ENCODE measurements at regions not wholly inside any gene's neighbourhood (a gene's known extent, or its start where the extent isn't known, plus 50 kb on each side); places are given as distances from the start of the nearest gene placed in this dataset.
"Not testable (repeated sequence)": the region's sequence is repeated elsewhere in the genome, so short reads cannot be mapped to it uniquely, and the experiment has no call there.

GRCh38 chr14:28571636-28572035, 195.0 kb upstream of the FOXG1 start:
- no peak for DNase-seq

GRCh38 chr14:28576523-28576922, 190.1 kb upstream of the FOXG1 start:
- no peak for DNase-seq

GRCh38 chr14:28577187-28577586, 189.4 kb upstream of the FOXG1 start:
- no peak for DNase-seq

GRCh38 chr14:28577711-28578131, 188.9 kb upstream of the FOXG1 start:
- DNase-seq, result no peak

GRCh38 chr14:28584951-28585350, 181.6 kb upstream of the FOXG1 start:
- DNase-seq, result no peak

- no peak for DNase-seq
These were observed 176.8 kb upstream of the FOXG1 start for GRCh38 chr14:28589792-28590191.

GRCh38 chr14:28596391-28596790, 170.2 kb upstream of the FOXG1 start:
- DNase-seq, result no peak

- no peak for DNase-seq
These were observed 167.4 kb upstream of the FOXG1 start for GRCh38 chr14:28599191-28599590.

- DNase-seq, result no peak
These were observed 167.0 kb upstream of the FOXG1 start for GRCh38 chr14:28599605-28600004.

- no peak for DNase-seq
These were observed 163.0 kb upstream of the FOXG1 start for GRCh38 chr14:28603606-28604005.

- DNase-seq, result no peak
These were observed 158.9 kb upstream of the FOXG1 start for GRCh38 chr14:28607661-28608060.

GRCh38 chr14:28608443-28608842, 158.1 kb upstream of the FOXG1 start:
- DNase-seq, result no peak

GRCh38 chr14:28608851-28609828, 157.4 kb upstream of the FOXG1 start:
- peak; percentile 68 for DNase-seq

GRCh38 chr14:28612414-28612813, 154.2 kb upstream of the FOXG1 start:
- DNase-seq, result no peak

- no peak for DNase-seq
These were observed 153.1 kb upstream of the FOXG1 start for GRCh38 chr14:28613532-28613931.

GRCh38 chr14:28626780-28627179, 139.8 kb upstream of the FOXG1 start:
- no peak for DNase-seq

- no peak for DNase-seq
These were observed 137.1 kb upstream of the FOXG1 start for GRCh38 chr14:28629328-28630004.

- DNase-seq, result no peak
These were observed 136.5 kb upstream of the FOXG1 start for GRCh38 chr14:28630100-28630499.

GRCh38 chr14:28635387-28635786, 131.2 kb upstream of the FOXG1 start:
- DNase-seq, result peak; percentile 26

- not testable (repeated sequence) for DNase-seq
These were observed 130.8 kb upstream of the FOXG1 start for GRCh38 chr14:28635816-28636215.

GRCh38 chr14:28641189-28641588, 125.4 kb upstream of the FOXG1 start:
- not testable (repeated sequence) for DNase-seq

GRCh38 chr14:28651148-28651547, 115.4 kb upstream of the FOXG1 start:
- DNase-seq, result no peak

- DNase-seq, result no peak
These were observed 113.8 kb upstream of the FOXG1 start for GRCh38 chr14:28652782-28653181.

GRCh38 chr14:28653521-28653920, 113.1 kb upstream of the FOXG1 start:
- DNase-seq, result no peak

Measured in NCI-H82 (cell line).